Suprapubic skin (tissue), 4 donors: ENCODE measurements at regions not wholly inside any gene's neighbourhood (a gene's known extent, or its start where the extent isn't known, plus 50 kb on each side); places are given as distances from the start of the nearest gene placed in this dataset.
A peak's percentile ranks its signal among the peaks of the same experiment; 100 is the strongest.

Source experiments
- DNase-seq, 2 donors: peaks; one replicate each; pipeline ENCODE4 v3.0.0-alpha.2; 2019; ENCODE audit warnings: low spot score in 2 of 2
- H3K27ac ChIP-seq: fragments of 200-600 bp; sonication (generic); one replicate; pipeline ENCODE4 v1.5.1; 2019
- H3K27me3 ChIP-seq: fragments of 200-600 bp; sonication (generic); one replicate; pipeline ENCODE4 v1.5.1; 2019
- H3K36me3 ChIP-seq: fragments of 200-600 bp; sonication (generic); one replicate; pipeline ENCODE4 v1.5.1; 2019
- H3K4me1 ChIP-seq: fragments of 200-600 bp; sonication (generic); one replicate; pipeline ENCODE4 v1.5.1; 2019
- H3K4me3 ChIP-seq: fragments of 200-600 bp; sonication (generic); one replicate; pipeline ENCODE4 v1.5.1; 2019; ENCODE audit warnings: mild to moderate bottlenecking
- H3K9me3 ChIP-seq: fragments of 200-600 bp; sonication (generic); one replicate; pipeline ENCODE4 v1.5.1; 2019
- CTCF ChIP-seq, 2 donors: fragments of 200-600 bp in 1 of 2; fragments of 450-650 bp in 1 of 2; sonication (generic) in 1 of 2; IDR thresholded peaks; one replicate each; pipeline ENCODE4 v1.5.1; 2016 to 2019; ENCODE audit warnings: antibody characterized with exemption in 2 of 2, mild to moderate bottlenecking in 1 of 2, moderate library complexity in 1 of 2
- EP300 ChIP-seq: sonication (generic); formaldehyde crosslinking; IDR thresholded peaks from one replicate; pipeline ENCODE4 v1.6.1; 2017; ENCODE audit warnings: antibody characterized with exemption
- POLR2A ChIP-seq, 2 donors: fragments of 450-650 bp; IDR thresholded peaks; one replicate each; pipeline ENCODE4 v1.6.1; 2017; ENCODE audit warnings: antibody characterized with exemption in 2 of 2, mild to moderate bottlenecking in 2 of 2, moderate library complexity in 2 of 2
- POLR2AphosphoS5 ChIP-seq, 3 donors: sonication (generic); formaldehyde crosslinking; IDR thresholded peaks; one replicate each; pipeline ENCODE4 v1.6.1; 2017; ENCODE audit warnings: antibody characterized with exemption in 3 of 3
- WGBS: methylation state at CpG from one replicate; pipeline ENCODE4 v1.1.5; 2018; 5-methylcytosine and 5-hydroxymethylcytosine counted together

GRCh38 chr18:78402440-78402839 lies 577.2 kb upstream of the SALL3 start:
- H3K27ac ChIP-seq = no peak overlapping the region
- DNase-seq = no peak
- H3K4me3 ChIP-seq = no peak overlapping the region
- H3K4me1 ChIP-seq = peaks cover 5% of the 10 kb centered on the region
- 85% methylated on average over 7 of the region's 7 CpGs for WGBS
- H3K36me3 ChIP-seq = no peaks in the 10 kb centered on the region
- H3K9me3 ChIP-seq = no peaks in the 10 kb centered on the region
- H3K27me3 ChIP-seq = no peaks in the 10 kb centered on the region
- TF ChIP-seq POLR2A (IDR thresholded peaks at IDR 0.05) (no peak), CTCF (IDR thresholded peaks at IDR 0.05) (no peak), POLR2AphosphoS5 (IDR thresholded peaks at IDR 0.05) (no peak), EP300 (no peak)

- DNase-seq = no peak
- Histone ChIP-seq H3K4me1 (peaks cover 5% of the 10 kb centered on the region), H3K4me3 (no peak overlapping the region), H3K27ac (no peak overlapping the region), H3K27me3 (no peaks in the 10 kb centered on the region), H3K9me3 (no peaks in the 10 kb centered on the region), H3K36me3 (no peaks in the 10 kb centered on the region)
- TF ChIP-seq POLR2A (IDR thresholded peaks at IDR 0.05) (no peak), POLR2AphosphoS5 (IDR thresholded peaks at IDR 0.05) (no peak), EP300 (no peak), CTCF (IDR thresholded peaks at IDR 0.05) (no peak)
- 64% methylated on average over 7 of the region's 7 CpGs for WGBS
These were observed 576.7 kb upstream of the SALL3 start for GRCh38 chr18:78402966-78403365.

GRCh38 chr18:78403371-78403770 lies 576.2 kb upstream of the SALL3 start:
- Histone ChIP-seq H3K27me3 (no peaks in the 10 kb centered on the region), H3K27ac (no peak overlapping the region), H3K9me3 (no peaks in the 10 kb centered on the region), H3K4me1 (peaks cover 5% of the 10 kb centered on the region), H3K4me3 (no peak overlapping the region), H3K36me3 (no peaks in the 10 kb centered on the region)
- DNase-seq = no peak
- 93% methylated on average over 9 of the region's 9 CpGs for WGBS
- TF ChIP-seq CTCF (IDR thresholded peaks at IDR 0.05) (no peak), POLR2AphosphoS5 (IDR thresholded peaks at IDR 0.05) (no peak), POLR2A (IDR thresholded peaks at IDR 0.05) (no peak), EP300 (no peak)

GRCh38 chr18:78405763-78406162 lies 573.9 kb upstream of the SALL3 start:
- 88% methylated on average over 14 of the region's 16 CpGs for WGBS
- no peak overlapping the region for H3K4me3 ChIP-seq
- H3K27ac ChIP-seq = no peak overlapping the region
- peak in 1 of 2 donors; percentile 73 for DNase-seq
- H3K9me3 ChIP-seq = no peaks in the 10 kb centered on the region
- no peaks in the 10 kb centered on the region for H3K36me3 ChIP-seq
- no peaks in the 10 kb centered on the region for H3K27me3 ChIP-seq
- peaks cover 5% of the 10 kb centered on the region for H3K4me1 ChIP-seq
- no peak for TF ChIP-seq POLR2A (IDR thresholded peaks at IDR 0.05)
- no peak for TF ChIP-seq CTCF (IDR thresholded peaks at IDR 0.05)
- no peak for TF ChIP-seq POLR2AphosphoS5 (IDR thresholded peaks at IDR 0.05)
- TF ChIP-seq EP300 = no peak

GRCh38 chr18:78406743-78407465 lies 572.7 kb upstream of the SALL3 start:
- Histone ChIP-seq H3K9me3 (no peaks in the 10 kb centered on the region), H3K27me3 (no peaks in the 10 kb centered on the region), H3K4me3 (no peak overlapping the region), H3K27ac (no peak overlapping the region), H3K4me1 (peaks cover 5% of the 10 kb centered on the region), H3K36me3 (no peaks in the 10 kb centered on the region)
- WGBS = 62% methylated on average over 16 of the region's 16 CpGs
- no peak for DNase-seq
- TF ChIP-seq CTCF (IDR thresholded peaks at IDR 0.05) (no peak), POLR2A (IDR thresholded peaks at IDR 0.05) (no peak), EP300 (no peak), POLR2AphosphoS5 (IDR thresholded peaks at IDR 0.05) (no peak)
